ENCODE measurements at regions not wholly inside any gene's neighbourhood (a gene's known extent, or its start where the extent isn't known, plus 50 kb on each side); places are given as distances from the start of the nearest gene placed in this dataset.

DNA sequence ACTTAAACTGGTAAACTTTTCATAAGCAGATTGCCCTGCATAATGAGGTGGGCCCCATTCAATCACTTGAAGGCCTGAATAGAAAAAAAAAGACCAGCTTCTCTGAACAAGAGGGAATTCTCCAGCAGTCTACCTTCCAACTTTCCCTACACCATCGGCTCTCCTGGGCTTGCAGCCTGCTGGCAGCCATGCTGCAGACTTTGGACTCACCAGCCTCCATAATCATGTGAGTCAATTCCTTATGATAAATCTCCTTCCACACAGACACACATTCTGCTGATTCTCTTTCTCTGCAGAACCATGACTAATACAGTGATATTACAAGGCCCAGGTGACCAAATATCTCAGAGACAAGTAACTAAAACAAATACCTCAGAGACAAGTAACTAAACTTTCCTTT is 113.8 kb upstream of the WDR17 start:
- no peak for DNase-seq

DNA sequence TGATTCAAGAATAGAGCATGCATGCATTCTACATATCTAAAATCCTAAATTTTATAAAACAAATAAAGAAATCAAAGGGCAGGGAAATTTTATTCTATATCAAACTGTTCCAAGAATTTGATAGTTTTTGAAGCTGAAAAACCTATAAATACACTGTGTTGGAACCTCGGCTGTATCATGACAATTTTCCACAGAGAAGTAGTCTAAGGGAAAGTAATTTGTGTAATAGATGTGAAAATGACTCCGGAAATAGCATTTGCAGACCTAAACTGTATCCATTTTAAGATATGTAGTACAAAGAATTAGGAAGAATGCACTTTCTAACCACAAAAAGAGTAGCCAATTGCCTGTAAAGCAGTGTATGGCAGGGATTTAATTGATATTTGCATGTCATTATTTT is 112.5 kb upstream of the WDR17 start:
- DNase-seq, result no peak

DNA sequence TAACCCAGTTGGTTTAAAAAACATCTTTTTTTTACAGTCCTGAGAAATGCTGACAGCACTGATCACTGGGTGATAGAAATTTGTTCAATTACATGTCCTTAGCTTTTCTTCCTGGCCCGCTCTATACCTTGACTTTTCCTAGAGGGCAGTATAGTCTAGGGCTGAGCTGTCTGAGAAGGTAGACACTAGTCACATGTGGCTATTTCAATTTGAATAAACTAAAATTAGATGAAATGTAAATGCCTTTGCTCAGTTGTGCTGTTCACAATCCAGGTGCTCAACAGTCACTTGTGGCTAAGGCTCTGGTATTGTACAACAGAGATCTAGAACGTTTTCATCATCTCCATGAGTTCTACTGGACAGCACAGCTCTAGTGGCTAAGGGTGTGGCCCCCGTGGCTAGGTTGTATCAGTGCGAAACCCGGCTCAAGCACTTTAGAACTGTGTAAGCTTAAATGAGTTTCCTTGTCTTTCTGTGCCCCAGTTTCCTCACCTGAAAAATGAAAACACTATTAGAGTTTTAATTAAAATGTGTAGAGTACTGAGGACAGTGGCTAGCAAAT is 111.6 kb upstream of the WDR17 start:
- no peak for DNase-seq

DNA sequence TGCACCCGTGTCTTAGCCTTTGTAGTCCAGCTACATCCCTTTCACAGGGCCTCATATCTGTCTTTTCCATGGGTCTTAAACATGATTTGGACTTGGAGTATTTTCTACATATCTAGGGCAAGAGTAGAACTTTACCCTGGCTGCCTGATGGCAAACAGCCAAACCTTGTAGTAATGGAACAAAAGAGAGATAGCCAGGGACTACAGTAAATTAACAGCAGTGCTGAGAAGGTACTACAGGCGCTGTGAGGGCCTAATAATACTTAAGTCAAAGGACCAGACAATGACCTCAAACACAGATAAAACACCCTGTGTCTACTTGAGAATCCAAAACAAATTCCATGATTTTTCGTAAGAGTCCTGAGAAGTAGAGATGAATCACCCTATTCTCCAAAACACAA is 111.0 kb upstream of the WDR17 start:
- no peak for DNase-seq

DNA sequence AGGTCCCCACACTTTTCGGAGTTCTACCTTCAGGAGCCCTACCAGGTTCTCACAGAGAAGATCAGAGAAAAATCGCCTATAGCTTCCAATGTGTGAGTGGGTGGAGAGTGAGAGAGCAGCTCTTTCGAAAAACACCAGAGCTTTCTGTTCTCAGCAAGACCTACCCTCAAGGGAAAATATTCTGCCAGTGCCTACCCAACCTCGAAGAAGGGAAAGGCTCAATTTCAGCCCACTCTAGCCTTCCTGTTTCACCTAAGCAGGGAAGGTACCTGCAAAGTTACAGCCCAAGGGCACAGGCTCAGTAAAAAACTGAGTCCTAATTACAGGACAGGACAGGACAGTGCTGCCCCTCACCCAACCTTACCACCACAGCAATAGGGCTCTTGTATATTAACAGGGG is 104.0 kb upstream of the WDR17 start:
- no peak for DNase-seq

DNA sequence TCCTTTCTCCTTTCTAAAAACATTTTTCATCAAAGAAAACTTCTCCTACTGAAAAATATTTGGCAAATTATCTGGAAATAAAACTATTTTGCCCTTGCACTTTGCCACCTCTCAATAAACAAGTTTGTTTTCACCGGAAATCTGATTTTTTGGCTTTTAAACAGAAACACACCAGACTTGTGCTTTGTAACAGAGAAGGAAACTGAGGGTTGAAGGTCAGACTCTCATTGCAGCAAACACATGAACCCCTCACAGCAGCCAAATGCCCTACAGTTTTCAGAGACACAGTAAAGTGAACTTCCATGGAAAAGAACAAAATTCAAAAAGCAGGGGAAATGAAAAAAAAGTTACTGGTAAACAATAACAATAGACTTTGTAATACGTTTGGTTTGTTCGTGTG is 95.6 kb upstream of the WDR17 start:
- DNase-seq, result no peak

DNA sequence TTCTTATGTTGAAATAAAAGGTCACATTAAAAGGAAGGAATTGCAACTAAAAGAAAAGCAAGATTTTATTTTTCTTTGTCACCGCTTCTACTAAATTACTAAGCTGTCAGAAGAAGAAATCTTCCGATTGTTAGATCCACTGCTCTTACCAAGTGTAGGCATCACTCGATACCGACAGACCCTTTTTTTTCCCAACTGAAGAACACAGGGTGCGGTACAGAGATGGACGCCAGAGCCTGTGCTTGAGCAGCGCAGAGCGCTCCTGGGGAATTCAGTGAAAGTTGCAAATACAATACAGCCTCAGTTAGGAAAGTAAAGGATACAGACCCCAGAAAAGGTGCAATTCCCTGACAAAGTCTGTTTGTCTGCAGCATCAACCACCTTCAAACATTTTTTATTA is 94.9 kb upstream of the WDR17 start:
- DNase-seq, result no peak

DNA sequence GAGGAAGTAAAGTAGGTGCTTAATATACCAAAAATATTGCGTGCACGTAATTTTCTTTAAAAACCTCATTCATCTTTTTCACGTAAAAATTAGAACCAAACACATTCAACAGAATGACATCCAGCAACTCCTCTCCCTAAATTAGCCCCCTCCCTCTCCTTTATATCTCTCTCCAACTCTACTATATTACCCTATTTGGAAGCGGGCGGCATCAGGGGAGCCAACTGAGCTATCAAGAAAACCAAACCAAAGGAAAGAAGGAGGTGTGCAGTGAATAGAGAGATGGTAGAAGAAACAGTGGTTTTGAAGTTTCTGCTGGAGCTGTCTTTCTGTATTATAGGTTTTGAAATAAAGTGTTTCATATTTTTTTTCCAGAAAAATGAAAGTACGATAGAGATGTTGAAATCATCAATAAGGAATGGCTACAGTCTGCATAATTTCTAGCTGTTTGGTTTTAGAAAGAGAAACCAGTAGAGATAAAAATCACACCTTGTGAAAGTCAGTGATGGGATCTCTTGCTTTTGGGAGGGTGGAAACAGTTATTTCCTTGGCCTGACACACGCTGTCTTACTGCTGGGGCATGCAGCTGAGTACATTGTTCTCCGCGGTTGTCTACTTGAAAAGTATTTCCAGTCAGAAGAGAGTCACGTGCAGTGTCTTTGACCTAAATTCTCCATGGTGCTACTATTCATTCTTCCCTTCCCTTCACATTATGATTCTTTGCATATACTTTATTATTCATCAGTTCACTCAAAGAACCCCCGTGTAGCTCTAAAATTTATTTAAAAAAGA is 94.1 kb upstream of the WDR17 start:
- no peak for DNase-seq

DNA sequence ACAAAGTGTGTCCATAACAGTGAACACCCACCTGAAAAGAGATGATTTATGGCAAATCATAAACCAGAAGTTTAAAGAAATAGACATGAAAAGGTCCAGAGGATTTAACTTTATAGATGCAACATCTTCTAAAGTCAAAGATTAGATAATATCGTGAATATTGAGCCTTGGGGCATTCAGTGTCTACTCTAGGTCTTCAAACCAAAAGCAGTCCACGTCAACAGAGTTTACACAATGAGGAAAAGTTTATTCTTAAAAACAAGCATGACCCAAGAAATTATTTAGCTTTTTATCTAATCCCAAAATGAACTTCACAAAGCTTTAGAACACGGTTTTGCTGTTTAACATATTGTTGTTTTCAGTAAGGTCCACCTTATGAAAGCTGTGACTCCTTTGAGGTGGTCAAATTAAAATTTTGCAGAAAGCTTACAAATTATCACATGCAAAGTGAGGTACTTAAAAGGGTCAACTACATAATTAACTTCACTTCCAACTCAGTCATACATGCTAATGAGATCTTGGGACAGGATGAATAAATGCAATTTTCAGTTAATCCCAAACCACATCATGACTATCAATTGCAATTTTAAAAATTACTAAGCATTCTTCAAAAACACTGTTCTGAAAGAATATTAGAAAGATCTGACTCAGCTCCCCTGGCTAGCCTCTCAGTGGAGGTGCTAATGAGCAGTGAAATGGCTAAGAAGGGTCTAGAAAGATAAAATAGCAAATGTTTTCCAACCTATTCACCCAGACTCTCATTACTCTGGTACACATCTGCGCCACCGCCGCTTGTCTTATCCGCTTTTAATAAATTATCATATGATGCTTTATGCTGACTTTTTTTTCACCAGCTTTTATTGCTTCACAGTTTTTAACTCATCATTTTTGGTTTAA is 92.4 kb upstream of the WDR17 start:
- DNase-seq, result no peak

DNA sequence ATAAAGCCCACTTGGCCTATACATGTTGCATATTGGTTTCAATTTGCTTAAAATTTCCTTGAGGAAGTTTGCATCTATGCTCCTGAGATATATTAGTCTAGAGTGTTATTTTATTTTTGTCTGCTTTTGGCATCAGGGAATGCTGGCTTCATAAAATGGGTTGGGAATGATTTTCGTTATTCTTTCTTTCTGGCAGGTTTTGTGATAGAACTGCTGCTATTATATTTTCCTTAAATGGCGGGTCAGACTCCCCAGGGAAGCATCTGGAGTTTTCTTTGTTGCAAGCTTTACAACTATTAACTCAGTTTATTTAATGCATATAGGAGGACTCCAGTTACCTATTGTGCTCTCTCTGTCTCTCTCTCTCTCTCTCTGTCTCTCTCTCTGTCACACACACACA is 82.0 kb upstream of the WDR17 start:
- DNase-seq, result no peak

DNA sequence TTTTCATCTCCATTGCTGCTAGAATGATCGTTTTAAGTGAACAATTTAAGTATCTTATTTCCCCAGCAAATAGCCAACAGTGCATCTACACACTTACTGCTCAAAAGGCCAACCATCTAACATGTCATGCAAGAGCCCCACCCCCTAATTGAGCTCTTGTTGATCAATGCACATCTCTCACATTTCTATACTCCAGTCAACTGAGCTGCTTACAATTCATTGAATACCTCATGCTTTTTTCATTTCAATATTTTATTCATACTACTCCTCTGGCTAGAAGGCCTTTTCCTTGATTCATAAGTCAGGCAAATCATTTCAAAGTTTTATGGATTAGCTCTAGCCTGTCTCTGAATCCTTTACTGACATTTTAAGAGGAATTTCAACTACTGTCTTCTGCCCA is 79.0 kb upstream of the WDR17 start:
- DNase-seq, result no peak

DNA sequence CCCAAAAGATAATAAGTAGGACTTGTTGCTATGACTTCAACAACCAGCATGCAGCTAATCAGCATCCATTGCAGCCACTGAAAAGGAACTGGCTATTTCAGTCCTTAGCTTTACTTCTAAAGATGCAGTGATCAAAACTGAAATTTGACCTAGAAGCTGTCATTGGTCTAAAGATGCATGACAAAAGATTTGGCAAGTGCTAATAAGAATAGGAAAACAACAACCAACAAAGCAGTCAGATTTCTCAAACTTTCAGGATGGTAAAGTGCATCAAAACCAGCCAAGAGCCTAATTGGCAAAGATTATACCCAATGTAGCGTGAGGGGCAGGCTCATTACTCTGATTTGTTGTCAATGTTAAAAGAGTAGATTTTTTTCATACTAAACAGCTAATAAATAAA is 77.1 kb upstream of the WDR17 start:
- no peak for DNase-seq

DNA sequence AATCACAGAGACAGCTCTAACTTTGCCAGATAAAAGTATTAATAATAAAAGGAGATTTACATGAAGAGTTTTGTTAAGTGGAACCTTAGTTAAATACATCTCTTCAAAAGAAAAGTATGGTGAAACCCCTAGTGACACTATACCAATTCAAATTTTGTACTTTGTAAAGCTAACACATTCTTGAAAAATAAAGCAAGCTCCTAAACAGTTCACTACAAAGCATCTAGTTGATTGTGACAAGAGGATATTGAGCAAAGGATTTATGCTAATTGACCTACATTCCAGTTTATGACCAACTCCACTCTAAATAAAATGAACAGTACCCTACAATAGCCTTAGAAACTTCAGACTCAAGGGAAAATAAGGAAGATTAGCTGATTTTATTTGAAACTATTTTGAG is 69.4 kb upstream of the WDR17 start:
- no peak for DNase-seq

DNA sequence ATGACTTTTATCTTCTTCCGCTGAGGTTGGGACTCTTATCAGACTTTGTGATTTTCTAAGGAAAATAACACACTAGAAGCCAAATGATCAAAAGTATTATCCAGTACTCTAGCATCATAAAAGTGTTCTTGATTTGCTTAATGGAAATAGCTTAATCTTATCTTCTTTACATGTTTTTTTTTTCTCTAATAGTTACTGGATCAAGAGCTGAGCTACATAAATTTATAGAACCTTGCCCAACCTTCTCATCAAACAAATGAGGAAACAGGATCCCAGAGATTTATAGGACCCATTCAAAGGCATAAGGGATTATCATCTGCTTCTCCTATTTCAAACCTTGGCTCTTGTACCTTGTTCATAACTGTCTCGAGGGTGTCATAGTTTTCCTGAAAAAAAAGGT is 68.3 kb upstream of the WDR17 start:
- DNase-seq, result no peak

DNA sequence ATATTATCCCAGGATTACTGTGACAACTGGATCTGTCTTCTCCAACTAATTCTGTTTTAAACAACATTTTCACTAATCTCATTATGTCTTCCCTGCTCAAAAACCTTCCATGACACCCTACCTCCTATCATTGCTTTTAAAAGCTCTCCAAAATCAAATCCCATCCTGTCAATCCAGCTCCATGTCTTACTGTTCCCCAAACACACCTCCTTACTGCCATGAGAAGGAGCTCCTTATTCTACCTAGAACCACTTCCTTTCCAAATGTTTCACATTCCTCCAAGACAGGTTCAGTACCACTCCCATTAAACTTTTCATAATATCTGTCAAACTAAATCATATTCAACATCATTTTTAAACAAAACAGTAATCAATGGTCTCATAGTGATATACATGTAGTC is 66.9 kb upstream of the WDR17 start:
- DNase-seq, result no peak

DNA sequence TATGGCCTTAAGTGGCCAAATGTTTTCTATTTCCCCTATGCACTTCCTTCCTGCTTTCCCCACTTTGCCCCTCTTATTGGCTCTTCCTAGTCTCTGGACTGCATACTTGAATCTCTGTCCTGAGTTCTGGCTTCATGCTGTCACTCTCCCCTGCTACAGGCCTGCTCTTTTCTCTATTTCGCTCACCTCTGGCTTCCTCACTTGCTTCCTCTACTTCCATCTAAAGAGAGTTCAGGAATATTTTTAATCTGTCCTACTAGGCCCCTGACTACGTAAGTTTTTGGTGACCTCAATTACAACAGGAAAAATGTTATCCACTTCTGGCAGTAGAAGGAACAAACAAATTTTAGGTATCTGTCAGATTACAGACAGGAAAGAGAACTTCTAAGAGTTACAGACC is 65.7 kb upstream of the WDR17 start:
- no peak for DNase-seq

DNA sequence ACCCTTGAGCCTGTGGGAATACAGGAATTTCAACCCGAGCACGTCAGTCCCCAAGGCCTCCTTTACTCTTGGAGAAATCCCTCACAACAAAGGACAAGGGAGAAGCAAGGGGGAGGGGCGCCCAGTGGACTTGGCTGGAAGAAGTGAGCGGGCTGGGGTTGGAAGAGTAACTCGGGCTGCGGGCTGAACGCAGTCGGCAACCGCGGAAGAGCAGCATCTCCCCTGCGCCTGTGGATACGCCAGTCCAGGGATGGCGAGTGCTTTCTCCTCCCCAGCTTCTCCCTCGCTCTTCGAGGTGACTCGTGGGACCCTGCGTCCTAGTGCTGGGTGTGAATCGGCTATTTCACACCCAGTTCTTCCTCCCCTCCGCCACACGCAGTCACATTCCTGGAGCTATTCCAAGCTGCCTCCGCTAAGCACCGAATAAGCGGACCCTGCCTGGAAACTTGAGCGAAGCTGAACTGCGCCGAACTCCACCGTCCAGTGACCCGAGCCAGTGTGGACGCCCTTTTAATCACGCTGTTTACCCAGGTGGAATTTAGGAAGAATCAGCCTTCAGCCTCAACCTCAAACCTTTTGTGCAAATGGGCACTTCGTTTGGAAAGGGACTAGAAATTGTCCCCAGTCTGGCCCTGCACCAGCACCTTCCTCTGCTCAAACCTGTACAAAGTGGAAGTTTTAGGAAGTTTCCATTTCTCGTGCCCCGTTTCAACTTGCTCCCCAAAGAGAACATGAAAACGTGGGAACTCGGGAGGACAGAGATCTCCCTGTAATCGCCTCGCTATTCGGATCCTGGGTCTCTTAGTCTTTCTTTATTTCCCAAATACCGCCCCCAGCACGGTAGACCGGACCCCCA is 64.3 kb upstream of the WDR17 start:
- DNase-seq, result no peak

DNA sequence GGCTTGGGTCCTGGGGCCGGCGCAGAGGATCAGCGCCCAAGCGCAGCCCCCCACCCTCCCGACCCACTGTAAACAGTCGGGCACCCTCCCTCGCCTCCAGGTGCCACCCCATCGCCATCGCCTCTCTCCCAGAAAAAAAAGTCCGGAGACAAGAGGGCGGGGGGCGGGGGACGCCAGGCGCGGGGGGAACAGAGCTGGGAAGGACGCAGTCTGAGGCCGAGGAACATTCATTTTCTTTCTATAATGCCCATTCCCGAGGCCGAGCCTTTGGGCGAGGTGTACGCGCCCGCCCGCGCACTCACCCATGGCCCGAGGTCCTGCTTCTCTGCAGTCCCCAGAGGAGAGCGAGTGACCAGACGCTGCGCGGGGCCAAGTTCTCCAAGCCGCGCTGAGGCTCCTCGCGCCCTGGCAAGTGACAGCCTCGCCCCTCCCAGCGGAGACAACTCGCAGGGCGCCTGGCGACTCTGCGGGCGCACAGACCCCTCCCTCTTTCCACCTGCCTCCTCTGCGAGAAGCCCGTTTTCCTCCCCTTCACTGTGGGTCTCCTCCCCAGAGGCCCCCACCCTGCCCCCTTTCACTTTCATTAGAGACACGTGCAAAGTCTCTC is 63.5 kb upstream of the WDR17 start:
- peak in 1 of 2 experiments; percentile 12 for DNase-seq

DNA sequence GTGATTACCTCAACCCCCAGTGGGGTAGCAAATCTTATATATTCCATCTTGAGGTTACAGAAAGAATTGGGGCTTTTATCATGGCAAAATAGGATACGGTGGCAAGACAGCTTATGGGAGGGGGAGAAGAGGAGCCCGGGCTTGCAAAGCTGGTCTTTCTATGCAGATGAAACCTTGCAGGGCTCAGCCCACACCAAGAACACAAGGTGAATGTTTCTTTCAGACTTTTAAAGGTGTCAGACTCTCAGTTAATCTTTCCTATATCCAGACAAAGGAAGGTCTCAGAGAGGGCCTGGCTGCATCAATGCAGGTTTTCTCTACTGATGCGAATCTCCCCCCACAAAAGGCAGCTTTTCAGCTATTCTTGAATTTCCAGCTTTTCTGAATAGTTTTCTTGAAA is 59.9 kb upstream of the WDR17 start:
- no peak for DNase-seq

DNA sequence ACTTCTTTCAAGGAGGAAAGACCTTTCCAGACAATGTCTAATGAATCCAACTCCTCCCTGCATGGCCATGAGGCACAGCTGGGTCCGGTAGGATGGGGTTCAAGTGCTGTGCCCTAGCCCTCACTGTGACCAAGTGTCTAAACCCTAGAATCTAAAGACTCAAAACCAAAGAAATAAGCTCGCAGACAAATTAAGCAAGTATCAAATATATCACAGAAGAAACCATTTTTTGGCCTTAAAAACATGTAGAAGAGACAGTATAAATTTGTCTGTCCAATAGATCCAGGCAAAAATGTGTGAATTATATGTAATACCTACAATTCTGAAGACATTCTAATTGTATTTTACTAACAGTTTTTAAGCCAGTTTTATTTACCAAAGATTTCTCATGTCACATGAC is 56.4 kb upstream of the WDR17 start:
- no peak for DNase-seq

DNA sequence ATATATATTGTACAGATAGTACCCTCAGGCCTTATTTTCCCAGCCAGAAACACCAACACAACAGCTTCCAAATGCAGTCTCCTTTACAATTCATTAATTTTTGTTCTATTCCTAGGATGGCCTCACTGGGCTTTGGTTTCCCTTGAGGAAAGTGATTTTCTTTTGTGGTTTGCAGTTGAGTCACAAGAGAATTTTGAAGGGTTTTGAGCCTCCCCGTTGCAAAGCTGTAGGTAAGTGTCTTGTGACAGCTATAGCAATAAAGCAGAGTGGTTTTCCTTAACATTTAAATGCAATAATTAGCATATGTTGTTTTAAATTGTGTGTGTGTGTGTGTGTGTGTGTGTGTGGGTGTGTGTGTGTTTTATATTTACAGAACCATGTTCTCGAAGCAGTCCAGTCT is 54.1 kb upstream of the WDR17 start:
- DNase-seq, result no peak

DNA sequence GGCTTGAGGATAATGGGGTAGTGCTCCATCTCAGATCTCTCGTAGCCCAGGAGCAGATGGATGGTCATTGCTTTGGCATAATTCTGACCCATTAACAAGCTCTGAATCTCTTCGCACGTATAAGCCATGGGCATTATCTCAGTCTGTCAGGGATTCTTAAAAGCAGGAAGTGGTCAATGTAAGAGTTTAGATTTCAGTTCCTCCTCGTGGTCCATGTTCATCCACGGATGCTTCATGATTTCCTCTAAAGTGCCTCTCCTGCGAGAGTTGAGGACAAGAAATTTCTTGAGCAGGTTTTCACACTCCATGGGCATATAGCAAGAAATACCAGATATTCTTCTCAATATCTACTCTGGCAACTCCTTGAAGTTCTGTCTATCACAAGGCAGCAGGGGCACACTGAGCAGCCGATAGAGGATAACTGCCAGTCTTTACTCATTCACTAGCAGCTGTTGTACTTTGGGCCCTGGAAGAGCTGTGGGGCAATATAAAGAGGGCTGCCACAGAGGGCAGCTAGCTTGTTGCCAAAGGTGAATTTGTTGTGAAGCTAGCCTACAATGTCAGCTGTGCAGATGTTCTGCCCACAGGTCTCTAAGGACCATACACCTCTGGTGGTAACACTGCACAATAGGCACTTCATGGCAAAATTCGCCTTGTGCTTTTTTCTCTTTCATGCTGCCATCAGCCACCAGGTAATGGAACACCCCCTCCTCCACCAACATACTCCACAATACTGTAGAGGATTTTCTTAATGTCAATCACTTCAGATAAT is 52.0 kb upstream of the WDR17 start:
- no peak for DNase-seq

All from SHP77 (cell line).